GM18873 (cell line): ENCODE measurements at regions not wholly inside any gene's neighbourhood (a gene's known extent, or its start where the extent isn't known, plus 50 kb on each side); places are given as distances from the start of the nearest gene placed in this dataset.

Source experiments
- ATAC-seq: cut with Tn5 transposase; IDR thresholded peaks from one replicate; pipeline ENCODE4 v1.9.1; 2021; ENCODE audit warnings: mild to moderate bottlenecking, moderate library complexity, moderate number of reproducible peaks; ENCODE audit not compliant: unreplicated experiment, low FRiP score

DNA sequence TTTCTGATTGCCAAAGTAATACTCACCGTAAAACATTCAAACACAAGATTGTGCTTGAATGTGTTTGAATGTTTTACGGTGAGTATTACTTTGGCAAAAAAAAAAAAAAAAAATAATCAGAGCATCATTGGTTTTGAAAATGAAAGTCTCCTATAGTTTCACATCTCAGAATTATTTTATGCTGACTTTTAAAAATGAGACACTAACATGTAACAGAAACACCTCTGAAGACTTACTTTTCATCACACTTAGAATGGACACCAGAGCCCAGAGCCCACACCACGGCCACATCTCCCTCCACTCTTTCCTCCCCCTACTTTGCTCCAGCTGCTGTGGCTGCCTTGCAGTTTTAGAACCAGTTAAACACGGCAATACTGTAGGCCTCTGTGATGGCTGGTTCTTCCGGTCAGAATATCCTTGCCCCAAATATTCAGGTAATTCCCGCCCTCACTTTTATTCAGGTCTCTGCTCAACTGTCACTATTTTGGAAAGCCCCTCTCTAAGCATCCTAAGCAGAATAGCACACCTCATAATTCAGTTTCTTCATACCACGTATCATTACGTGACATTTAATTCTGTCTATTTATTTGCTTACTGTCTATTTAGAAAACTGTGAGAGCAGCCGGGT lies 138.9 kb upstream of the MAX start:
- ATAC-seq, result no peak

DNA sequence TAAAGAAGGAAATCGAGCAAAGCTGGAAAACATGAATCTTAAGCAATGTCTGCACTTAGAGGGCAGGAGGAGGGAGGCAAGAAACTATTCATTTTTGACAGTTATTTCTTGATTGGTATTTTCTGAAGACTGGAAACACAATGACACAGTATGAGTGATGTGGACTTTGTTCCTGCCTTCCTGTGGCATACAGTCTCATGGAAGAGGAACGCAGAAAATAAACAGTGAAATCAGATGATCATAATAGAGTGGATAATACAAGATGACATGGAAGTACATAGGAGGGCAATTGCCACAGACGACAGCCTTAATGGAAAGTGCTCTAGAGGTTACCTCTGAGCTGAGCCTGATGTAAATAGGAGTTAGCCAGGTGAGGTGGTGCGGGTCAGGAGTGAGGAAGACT lies 140.4 kb upstream of the MAX start:
- no peak for ATAC-seq

DNA sequence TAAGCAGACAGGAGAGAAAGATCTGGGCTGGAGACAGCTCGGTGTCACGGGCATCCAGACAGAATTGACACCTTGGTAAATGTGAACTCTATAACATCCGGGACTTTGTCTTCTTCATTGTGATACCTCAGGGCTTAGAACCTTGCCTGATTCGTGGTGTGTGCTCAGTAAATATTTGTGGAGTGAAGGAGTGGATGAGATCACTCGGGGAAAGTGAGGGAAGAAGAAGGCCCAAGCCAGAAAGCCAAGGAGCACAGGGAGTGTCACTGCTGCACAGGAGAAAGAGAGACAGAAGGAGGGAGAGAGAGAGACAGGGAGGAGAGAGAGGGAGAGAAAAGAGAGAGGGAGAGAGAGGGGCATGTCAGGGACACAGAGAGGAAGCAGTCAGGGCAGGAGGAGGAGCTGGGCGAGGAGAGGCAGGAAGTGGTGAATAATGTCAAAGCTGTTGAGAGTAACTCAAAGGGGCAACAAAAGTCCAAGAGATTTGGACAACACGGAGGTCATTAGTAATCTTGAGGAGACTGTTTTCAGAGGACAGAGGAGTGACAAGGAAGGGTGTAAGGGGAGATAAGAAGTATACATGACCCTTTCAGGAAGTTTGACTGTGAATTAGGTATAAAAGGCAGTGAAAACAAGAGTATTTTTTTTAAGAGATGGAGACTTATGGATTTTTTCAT lies 141.6 kb upstream of the MAX start:
- no peak for ATAC-seq

DNA sequence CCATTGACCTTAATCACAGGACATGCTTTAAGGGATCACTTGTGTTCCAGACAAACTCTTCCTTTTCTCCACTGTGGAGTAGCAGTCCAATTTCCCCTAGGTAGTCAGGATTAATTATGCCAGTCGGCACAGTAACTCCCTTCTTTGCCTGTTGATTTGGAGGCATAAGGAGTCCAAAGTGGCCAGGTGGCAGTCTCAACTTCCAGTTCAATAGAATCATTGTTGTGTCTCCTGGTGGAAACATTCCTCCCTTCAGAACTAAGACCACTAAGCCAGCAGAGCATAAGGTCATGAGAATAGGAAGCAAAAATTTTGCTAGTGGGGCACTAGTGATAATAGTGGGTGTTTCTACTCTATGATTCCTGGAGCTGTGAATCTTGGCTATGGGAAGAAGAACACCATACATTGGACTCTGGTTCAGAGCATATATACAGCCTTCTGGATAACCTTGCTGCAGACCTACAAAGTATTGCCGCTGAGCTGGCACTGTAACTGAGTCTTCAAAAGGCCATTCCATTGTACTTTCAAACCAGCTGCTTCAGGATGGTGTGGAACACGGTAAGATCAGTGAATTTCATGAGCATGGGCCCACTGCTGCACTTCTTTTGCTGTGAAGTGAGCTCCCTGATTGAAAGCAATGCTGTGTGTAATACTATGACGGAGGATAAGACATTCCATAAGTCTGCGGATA lies 147.3 kb upstream of the MAX start:
- ATAC-seq, result no peak

DNA sequence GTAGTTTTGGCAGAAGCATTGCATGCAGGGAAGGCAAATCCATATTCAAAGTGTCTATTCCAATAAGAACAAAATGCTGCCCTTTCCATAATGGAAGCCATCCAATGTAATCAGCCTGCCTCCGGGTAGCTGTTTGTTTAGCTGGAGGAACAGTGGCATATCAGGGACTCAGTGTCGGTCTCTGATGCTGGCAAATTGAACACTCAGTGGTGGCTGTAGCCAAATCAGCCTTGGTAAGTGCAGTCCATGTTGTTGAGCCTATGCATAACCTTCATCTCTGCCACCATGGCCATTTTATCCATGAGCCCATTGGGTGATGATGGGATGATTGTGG lies 147.8 kb upstream of the MAX start:
- no peak for ATAC-seq

DNA sequence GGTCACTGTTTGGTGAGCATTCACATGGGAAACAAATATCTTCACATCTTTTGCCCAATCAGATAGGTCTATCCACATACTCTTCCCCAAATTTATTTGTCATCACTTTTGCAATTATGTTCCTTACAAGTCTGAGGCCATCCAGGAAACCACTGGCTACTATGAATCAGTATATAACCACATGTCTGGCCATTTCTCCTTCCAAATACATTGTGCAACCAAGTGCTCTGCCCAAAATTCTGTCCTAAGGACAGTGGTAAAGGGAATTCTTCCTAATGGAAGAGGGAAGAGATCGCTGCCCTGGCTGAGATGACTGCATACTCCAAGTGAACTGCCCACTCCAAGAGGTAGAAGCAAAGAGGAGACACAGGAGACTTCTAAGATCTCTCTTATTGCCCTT lies 148.9 kb upstream of the MAX start:
- no peak for ATAC-seq

DNA sequence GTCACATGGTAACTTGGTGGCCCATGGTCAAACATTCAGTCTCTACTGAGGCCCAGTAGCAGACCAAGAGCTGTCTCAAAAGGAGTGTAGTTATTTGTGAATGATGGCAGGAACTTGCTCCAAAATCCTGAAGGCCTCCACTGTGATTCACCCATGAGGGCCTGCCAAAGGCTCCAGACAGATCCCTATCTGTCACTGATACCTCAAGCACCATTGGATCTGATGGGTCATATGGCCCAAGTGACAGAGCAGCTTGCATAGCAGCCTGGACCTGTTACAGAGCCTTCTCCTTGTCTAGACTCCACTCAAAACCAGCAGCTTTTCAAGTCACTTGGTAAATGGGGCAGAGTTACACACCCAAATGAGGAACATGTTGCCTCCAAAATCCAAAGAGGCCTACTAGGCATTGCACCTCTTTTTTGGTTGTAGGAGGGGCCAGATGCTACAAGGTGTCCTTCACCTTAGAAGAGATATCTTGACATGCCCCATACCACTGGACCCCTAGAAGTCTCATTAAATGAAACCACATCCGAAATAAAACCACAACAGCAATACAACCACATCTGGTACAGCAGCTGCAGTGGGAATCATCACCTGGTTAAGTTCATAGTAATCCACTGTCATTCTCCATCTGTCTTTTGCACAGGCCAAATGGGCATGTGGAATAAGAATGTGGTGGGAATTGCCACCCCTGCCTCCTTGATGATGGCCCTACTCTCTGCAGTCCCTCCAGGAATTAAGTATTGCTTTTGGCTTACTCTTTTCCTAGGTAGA lies 150.4 kb upstream of the MAX start:
- ATAC-seq, result no peak

DNA sequence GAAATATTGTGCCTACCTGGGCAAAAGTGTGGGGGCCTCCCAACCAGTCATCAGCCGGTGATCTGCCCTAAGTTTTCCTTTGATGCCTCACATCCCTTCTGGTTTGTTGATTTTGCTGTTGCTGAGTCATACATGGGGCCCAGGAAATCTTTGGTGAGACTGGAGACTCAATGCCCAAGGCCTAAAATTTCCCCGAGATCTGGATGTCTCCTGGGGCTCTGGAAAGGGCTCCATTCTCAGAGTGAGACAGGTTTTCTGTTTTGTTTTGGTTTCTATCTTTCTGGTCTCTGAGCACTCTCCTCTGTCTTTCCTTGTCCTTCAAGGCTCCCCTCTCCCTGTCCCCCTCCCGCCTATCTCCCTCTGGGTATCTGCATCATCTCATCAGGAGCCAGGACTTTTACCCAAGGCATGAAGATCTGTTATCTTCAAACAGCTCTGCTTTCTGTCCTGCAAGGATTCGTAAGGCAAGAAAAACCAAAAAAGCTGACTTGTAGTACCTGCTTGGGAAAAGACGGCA lies 152.8 kb upstream of the MAX start:
- ATAC-seq, result no peak

DNA sequence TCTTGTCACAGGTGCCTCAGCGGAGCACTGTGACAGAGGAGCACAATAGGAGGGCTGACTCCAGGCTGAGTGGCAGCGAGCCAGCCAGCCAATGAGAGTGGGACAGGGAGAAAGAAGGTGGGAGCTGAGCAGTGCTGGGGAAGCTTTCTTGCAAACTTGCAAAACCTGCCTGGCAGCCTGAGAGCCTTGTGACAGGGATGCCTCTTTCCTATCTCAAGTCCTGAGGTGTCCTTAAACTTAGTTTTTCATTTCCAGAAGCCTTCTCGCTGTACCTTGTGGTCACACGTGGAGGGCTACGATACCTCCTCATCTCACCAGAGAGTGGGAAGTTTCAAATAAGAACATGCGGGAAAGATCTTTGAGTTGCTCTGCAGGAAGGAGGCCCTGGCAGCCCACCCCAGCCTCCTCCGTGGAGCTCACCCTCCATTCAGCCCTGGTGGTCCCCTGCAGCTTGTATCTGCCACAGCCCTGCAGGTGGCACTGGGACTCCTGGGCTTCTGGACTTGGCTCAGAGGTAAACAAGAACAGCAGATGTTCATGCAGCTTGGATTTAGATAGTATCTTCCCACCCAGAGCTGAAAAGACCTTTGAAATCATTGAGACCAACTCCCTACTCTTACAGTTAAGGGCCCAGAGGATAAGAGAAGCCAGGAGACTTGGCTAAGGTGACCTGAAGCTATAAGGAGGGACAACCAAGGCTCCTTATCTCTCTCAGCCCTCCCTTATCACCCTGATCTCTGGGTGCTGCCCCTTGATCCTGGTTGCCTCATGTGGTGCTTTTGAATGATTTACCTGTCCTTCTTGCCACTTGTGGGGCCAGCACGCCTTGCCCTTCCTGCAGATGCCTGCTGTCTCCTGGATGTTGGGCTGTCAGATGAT lies 153.5 kb upstream of the MAX start:
- no peak for ATAC-seq

DNA sequence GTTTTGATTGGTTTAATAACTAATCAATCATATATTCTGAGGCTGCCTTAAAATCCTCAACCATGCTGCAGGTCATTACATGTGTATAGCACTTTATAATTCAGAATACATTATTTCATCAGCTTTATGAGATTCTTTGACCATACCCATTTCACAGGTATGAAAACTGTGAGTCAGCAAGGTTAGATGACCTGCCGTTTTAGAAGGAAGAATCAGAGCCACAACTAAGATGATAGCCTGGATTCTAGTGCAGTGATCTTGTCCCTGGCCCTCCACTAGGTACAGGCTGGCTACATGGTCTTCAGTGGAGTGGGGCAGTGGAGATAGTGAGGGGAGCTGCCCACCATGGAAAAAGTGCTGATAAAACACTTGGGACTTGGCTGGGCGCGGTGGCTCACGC lies 154.4 kb upstream of the MAX start:
- no peak for ATAC-seq

DNA sequence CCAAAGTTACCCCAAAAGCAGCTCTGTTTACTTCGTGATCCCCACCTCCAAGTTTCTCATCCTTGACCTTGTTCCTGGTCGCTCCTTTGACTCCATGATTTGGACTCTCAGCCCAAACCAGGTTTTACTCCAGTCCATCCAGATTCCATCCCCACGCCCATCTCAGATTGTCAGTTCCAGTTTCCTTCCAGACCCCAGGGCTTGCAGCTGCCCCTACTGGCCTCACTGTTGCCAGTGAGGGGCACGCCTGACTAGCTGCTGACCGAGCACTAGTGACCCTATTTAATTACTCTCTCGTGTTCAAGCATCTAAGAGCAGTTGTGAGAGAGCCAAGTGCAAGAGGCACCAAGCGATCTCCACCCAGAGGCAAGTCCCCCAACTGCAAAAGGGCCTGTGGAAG lies 155.1 kb upstream of the FUT8 start:
- no peak for ATAC-seq

DNA sequence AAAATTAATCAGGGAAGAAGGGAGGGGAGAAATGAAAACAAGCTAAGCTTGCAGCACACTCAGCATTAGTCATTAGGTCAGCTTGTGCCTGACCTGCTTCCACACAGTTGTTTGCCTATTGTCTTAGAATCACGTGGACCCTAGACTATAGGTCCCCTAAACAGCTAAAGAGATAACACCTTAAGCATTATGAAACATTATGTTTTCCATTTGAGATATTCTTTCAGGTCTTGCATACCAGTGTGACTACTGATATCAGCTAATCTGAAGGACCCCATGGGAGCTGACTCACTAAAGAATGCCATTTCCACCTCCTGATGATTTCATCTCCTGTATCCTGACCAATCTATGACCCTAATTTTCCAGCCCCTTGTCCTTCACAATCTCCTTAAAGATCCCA lies 154.1 kb upstream of the FUT8 start:
- no peak for ATAC-seq

DNA sequence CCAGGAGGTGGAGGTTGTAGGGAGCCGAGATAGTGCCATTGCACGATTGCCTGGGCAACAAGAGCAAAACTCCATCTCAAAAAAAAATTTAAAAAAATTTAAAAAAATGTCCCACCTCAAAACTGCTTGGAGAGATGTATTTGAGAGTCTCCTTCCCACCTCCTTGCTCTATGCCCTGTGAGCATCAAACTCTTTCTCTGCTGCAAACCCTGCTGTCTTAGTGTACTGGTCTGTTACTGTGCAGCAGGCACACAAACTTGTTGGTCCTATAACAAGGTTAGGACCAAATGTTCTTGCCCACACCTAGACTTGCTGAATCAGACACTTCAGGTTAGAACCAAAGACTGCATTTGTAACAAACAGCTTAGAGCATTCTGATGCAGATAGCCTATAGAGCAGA lies 153.5 kb upstream of the FUT8 start:
- no peak for ATAC-seq

DNA sequence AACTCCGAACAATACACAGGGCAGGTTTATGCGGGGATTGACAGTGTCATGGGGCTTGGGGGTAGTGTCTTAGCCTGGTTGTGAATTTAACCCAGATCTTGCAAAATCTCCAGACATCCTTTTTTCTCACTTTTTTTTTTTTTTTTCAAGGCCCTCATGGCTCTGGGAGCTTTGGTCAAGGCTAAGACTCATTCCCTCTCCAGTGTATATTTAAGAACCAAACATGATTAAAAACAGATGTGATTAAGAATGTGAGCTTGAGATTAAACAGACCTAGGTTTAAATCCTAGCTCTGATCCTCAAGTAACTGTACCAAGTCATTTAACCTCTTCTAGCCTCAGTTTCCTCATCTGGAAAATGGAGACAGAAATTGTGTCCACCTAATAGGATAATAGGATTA lies 151.7 kb upstream of the FUT8 start:
- ATAC-seq, result no peak

DNA sequence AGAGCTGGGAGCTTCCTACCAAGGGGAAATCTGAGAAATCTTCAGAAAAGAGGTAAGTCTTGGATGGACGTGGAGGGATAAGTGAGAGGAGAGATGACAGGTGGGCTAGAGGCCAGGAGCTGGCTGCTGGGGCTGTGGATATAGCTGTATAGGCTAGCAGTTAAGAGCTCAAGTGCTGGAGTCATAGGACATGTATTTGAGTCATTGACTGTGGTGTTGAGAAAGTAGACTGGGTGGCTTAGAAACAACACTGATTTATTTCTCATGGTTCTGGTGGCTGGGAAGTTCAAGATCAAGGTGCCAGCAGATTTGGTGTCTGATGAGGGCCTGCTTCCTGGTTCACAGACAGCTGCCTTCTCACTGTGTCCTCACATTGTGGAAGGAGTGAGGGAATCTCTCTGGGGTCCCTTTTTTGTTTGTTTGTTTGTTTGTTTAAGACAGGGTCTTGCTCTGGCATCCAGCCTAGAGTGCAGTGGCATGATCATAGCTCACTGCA lies 151.1 kb upstream of the FUT8 start:
- ATAC-seq, result no peak

DNA sequence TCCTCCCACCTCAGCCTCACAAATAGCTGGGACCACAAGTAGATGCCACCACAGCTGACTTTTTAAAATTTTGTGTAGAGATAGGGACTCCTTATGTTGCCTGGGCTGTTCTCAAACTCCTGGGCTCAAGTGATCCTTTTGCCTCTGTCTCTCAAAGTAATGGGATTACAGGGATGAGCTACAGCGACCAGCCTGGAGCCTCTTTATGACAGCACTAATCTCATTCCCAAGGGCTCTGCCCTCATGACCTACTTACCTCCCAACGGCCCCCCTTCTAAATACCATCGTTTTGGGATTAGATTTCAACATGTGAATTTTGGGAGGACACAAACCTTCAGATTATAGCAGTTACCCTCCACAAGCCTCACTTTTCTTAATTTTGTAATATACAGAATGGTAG lies 150.6 kb upstream of the FUT8 start:
- no peak for ATAC-seq

DNA sequence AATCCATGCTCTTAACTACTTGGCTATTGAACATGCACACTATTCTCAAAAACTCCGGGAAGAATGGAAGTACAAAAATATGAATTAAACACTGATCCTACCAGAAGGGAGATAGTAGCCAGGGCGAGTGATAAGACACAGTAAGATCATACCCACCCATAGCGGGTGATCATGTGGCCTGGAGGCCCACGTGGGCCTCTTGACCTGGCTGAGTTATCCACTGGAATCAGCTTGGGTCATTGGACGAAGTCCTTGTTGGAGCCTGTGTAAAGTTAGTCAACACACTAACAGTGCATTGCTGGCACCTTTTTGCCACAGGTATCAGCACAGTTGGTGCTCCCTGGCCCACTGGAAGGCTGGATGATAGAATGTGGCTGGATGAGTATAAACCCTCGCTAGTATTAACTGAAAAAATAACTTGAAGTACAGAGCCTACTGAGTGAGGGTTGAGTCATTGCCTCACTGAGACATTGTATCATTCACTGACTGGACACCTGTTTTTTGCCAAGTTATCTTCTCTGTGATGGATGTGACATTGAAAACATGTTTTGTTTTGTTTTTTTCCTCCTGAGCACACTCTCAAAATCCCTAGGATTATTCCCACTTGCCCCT lies 149.2 kb upstream of the FUT8 start:
- no peak for ATAC-seq

DNA sequence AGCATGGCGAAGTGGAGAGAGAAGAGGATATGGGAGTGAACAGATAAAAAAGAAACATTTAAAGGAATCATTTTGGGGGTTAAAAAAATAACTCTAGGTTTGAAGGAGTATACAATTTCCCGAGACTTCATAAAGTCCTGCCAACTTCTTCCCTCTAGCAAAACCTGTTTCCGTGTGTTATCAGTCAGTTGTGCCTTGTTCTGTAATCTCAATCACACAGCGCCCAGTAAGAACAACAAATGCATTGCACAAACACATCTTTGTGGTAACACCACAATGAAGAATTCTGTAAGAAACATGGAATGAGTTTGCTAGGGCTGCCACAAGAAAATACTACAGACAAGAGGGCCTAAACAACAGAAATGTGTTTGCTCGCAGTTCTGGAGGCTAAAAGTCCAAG lies 144.7 kb upstream of the FUT8 start:
- no peak for ATAC-seq

DNA sequence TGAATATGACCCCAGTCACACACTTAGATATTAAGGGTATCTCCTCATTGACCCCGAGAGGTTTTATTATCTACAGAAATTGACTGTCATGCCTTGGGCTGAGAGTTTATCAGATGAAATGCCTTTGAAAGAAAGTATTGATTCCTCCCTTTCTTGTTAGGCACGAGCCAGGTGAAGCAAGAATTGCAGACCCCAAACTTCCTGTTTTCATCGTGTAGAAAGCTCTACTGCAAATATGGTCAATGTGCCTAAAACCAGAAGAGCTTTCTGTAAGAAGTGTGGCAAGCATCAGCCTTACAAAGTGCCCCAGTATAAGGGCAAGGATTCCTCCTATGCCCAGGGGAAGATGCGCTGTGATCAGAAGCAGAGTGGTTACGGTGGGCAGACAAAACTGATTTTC lies 143.9 kb upstream of the FUT8 start:
- ATAC-seq, result no peak

DNA sequence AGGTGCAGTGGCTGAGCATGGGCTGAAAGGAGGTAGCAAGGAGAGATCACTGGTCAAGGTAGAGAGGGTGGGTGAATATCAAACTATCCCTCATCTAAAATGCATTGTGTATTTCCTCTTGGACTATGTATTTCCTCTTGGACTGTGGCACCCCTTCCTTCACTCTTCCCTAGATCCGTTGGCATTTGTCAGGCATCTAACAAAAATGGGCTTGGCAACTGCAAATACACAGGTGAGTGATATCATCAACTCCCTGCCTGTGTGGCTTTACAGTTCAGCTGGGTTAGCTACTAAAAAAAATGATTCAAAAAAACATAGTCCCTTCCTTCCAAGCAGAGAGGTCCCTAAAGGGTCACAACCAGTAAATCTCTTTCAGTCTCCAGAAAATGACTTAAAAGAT lies 142.8 kb upstream of the FUT8 start:
- no peak for ATAC-seq
